Activated T-helper 2 cell treated with anti-CD3 and anti-CD28 coated beads, Interferon-gamma antibody, Interleukin-2, Interleukin-4, amounts not matched to agents 10 μg/mL and 5 μg/mL and 100 μg/mL, durations not matched to agents 14 hours and 24 hours and 36 hours (primary cell): ENCODE measurements at regions not wholly inside any gene's neighbourhood (a gene's known extent, or its start where the extent isn't known, plus 50 kb on each side); places are given as distances from the start of the nearest gene placed in this dataset.

Experiments
- DNase-seq: peaks from one replicate; pipeline ENCODE4 v3.0.0; 2021; ENCODE audit warnings: low spot score
- H3K27ac Mint-ChIP-seq: one replicate; pipeline ENCODE4 v1.8.0; 2021; ENCODE audit warnings: mixed read lengths
- H3K27me3 Mint-ChIP-seq: one replicate; pipeline ENCODE4 v1.8.0; 2021; ENCODE audit warnings: low read depth, mixed read lengths
- H3K36me3 Mint-ChIP-seq: one replicate; pipeline ENCODE4 v1.8.0; 2021; ENCODE audit warnings: low read depth, mixed read lengths
- H3K4me1 Mint-ChIP-seq: one replicate; pipeline ENCODE4 v1.8.0; 2021; ENCODE audit warnings: low read depth, mixed read lengths
- H3K4me3 Mint-ChIP-seq: one replicate; pipeline ENCODE4 v1.8.0; 2021; ENCODE audit warnings: low read depth, mild to moderate bottlenecking, moderate library complexity, mixed read lengths
- H3K9me3 Mint-ChIP-seq: one replicate; pipeline ENCODE4 v1.8.0; 2021; ENCODE audit warnings: mixed read lengths
- intact Hi-C: fragments of 100-400 bp; cut with micrococcal nuclease; formaldehyde crosslinking; loops from one replicate; pipeline ENCODE4 v1.15.1; 2023

DNA sequence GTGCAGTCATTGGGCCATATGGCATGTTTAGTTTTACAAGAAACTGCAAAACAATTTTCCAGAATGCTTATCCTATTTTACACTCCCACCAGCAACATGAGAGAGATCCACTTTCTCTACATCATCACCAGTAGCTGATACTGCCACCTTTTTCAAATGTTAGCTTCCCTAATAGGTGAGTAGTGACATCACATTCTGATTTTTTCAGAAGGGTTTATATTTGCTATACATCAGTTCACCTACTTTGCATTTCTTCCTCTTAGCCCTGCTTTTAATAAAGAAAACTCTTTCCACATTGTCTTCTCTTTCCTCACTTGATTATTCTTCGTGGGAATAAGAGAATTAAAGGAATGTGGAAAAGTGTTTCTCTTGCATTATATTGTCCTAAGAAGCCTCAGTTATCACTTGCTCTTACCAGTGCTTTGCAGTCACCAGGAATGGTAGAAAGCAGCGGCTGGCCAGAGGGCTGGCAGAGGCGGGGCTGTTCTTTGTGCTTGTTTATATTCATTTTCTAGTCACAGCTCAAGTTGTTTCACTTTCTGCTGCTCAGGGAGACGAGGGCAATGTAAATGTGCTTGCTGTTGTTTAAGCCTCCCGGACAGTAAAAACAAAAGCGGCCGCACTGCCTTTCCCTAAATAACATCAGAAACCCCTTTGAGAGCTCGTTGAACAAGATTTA is 164.8 kb downstream of the HSD17B3 start:
- peak; percentile 17 for DNase-seq
- Mint-ChIP-seq H3K36me3 (no peaks in the 10 kb centered on the region), H3K4me1 (peaks cover 17% of the 10 kb centered on the region), H3K9me3 (no peaks in the 10 kb centered on the region), H3K27ac (no peak overlapping the region), H3K27me3 (peaks cover 12% of the 10 kb centered on the region), H3K4me3 (no peak overlapping the region)
- intact Hi-C loops = no loop called here

- Mint-ChIP-seq H3K27ac (no peak overlapping the region), H3K27me3 (peaks cover 13% of the 10 kb centered on the region), H3K4me3 (no peak overlapping the region), H3K36me3 (no peaks in the 10 kb centered on the region), H3K4me1 (peaks cover 11% of the 10 kb centered on the region), H3K9me3 (no peaks in the 10 kb centered on the region)
- intact Hi-C loops = no loop called here
- no peak for DNase-seq
Observed at GRCh38 chr9:96135753-96136290, 166.2 kb downstream of the HSD17B3 start.

DNA sequence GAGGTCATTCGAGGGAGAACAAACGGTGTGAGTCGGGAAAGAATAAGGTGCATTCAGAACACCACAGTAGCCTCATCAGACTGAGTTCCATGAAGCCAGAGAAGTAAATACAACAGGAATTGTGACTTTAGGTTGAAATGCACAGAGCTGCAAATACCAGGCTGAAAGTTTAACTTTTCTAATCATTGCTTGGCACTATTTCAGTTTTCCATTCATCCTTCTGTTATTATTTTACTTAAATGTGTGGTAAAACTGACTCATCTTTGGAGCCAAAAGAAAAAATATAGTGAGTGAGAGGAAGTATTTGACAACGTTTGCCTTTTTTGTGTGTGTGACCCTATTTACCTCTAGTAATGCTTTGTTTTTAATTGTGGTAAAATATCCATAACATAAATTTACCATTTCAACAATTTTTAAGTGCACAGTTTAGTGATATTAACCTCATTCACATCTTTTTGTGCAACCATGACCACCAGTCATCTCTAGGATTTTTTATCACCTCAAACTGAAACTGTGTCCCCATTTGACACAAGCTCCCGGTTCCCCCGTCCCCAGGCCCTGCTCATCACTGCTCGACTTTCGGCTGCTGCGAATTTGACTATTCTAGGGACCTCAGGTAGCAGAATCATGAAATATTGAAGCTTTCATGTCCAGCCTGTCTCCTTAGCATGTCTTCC is 166.8 kb downstream of the HSD17B3 start:
- Mint-ChIP-seq H3K27ac (no peak overlapping the region), H3K4me3 (no peak overlapping the region), H3K27me3 (peaks cover 19% of the 10 kb centered on the region), H3K9me3 (no peaks in the 10 kb centered on the region), H3K36me3 (no peaks in the 10 kb centered on the region), H3K4me1 (peaks cover 11% of the 10 kb centered on the region)
- DNase-seq = no peak
- intact Hi-C loops = no loop called here

DNA sequence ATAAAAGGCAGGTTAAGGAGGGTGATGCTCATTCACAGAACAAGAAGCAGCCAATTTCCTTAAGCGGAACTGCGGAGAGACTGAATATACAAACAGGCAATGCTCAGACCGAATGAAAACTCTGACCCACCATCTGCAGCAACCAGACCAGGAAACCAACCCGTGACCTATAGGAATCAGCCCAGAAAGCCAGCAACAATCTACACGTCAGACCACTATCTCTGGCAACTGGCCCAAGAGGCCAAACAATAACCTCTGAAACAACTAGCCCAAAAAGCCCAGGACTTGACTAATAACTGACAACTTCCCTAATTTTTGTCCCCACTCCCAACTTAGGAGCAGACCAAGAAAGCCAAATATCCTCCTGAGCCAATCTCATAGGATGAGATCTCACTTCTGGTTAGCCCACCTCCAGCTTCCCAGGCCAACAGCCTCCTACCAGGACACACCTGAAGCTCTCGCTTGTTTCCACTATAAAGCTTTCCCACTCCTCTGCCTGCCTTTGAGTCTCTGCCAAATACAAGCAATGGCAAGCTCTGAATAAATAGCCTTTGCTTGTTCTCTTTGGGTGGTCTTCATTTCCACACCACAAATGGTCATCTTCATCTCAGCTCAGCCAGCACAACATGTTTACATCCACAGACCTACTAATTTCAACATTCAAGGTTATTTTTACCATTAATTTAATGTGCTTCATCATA is 168.5 kb downstream of the HSD17B3 start:
- Mint-ChIP-seq H3K4me1 (peaks cover 11% of the 10 kb centered on the region), H3K36me3 (no peaks in the 10 kb centered on the region), H3K27ac (no peak overlapping the region), H3K4me3 (no peak overlapping the region), H3K9me3 (no peaks in the 10 kb centered on the region), H3K27me3 (peaks cover 24% of the 10 kb centered on the region)
- intact Hi-C loops = no loop called here
- no peak for DNase-seq

- Mint-ChIP-seq H3K9me3 (no peaks in the 10 kb centered on the region), H3K36me3 (no peaks in the 10 kb centered on the region), H3K27ac (no peak overlapping the region), H3K4me3 (no peak overlapping the region), H3K4me1 (peaks cover 4% of the 10 kb centered on the region), H3K27me3 (peaks cover 31% of the 10 kb centered on the region)
- DNase-seq = no peak
- intact Hi-C loops = no loop called here
Observed at GRCh38 chr9:96131825-96132224, 170.2 kb downstream of the HSD17B3 start.

- H3K4me1 Mint-ChIP-seq = peaks cover 3% of the 10 kb centered on the region
- peaks cover 31% of the 10 kb centered on the region for H3K27me3 Mint-ChIP-seq
- H3K4me3 Mint-ChIP-seq = no peak overlapping the region
- H3K9me3 Mint-ChIP-seq = no peaks in the 10 kb centered on the region
- H3K36me3 Mint-ChIP-seq = no peaks in the 10 kb centered on the region
- no peak for DNase-seq
- intact Hi-C loops = no loop called here
- no peak overlapping the region for H3K27ac Mint-ChIP-seq
Observed at GRCh38 chr9:96130970-96131369, 171.0 kb downstream of the HSD17B3 start.

- DNase-seq = no peak
- H3K4me1 Mint-ChIP-seq = no peaks in the 10 kb centered on the region
- H3K27me3 Mint-ChIP-seq = peaks cover 31% of the 10 kb centered on the region
- no peak overlapping the region for H3K4me3 Mint-ChIP-seq
- H3K36me3 Mint-ChIP-seq = no peaks in the 10 kb centered on the region
- no peaks in the 10 kb centered on the region for H3K9me3 Mint-ChIP-seq
- intact Hi-C loops = no loop called here
- no peak overlapping the region for H3K27ac Mint-ChIP-seq
Observed at GRCh38 chr9:96129747-96130146, 172.2 kb downstream of the HSD17B3 start.

DNA sequence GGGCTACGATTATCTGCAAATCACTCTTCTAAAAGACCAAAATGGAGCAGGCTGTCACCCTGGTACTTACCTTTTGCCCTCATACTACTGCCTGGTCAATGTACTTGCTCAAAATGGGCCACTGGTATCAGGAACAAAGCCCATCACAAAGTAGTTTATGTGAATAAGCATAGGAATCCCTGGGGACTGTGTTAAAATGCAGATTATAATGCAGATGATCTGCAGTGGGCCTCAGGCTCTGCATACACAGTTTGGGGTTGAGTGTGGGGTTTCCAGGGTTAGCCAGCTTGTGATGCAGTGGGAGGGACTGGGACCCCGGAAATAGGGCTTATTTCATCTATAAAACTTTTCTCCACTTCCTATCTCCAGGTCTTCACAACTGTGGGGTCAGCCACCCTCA is 173.1 kb downstream of the HSD17B3 start:
- H3K4me1 Mint-ChIP-seq = no peaks in the 10 kb centered on the region
- intact Hi-C loops = no loop called here
- H3K4me3 Mint-ChIP-seq = no peak overlapping the region
- H3K27me3 Mint-ChIP-seq = peaks cover 31% of the 10 kb centered on the region
- H3K27ac Mint-ChIP-seq = no peak overlapping the region
- DNase-seq = no peak
- H3K9me3 Mint-ChIP-seq = no peaks in the 10 kb centered on the region
- H3K36me3 Mint-ChIP-seq = no peaks in the 10 kb centered on the region

DNA sequence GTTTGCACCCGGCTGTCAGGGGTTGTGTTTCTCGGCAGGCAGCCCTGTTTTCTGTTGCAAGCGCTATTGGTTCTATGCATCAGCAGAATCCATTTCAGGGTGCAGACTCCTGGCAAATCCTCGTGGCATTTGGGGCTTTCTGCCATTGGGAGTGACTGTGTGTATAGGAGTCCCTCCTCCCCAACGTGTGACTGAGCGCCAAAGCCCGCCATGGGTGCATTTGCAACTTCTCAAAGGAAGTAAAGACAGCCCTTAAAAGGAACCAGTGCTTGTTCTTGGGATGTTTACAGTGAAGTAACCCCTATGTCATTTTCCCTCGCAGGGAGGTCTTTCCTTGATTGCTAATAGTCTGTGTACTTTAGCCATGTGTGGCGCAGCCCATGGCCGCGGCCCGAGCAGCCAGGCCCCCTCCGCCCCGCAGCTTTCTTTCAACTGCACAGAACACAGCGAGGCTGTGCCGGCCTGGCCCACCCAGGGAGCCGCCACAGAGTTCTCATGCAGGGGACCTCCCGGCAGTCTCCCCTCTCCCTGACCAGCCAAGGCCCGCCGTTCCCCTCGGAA is 175.6 kb downstream of the HSD17B3 start:
- Mint-ChIP-seq H3K27me3 (peaks cover 23% of the 10 kb centered on the region), H3K36me3 (no peaks in the 10 kb centered on the region), H3K4me1 (peaks cover 3% of the 10 kb centered on the region), H3K9me3 (no peaks in the 10 kb centered on the region), H3K4me3 (no peak overlapping the region), H3K27ac (no peak overlapping the region)
- intact Hi-C loops = no loop called here
- DNase-seq = no peak

GRCh38 chr9:96125624-96126023 is 176.4 kb downstream of the HSD17B3 start:
- Mint-ChIP-seq H3K4me3 (no peak overlapping the region), H3K4me1 (peaks cover 11% of the 10 kb centered on the region), H3K27ac (no peak overlapping the region), H3K9me3 (no peaks in the 10 kb centered on the region), H3K27me3 (peaks cover 18% of the 10 kb centered on the region), H3K36me3 (no peaks in the 10 kb centered on the region)
- no peak for DNase-seq
- intact Hi-C loops = no loop called here

GRCh38 chr9:96122751-96123150 is 179.2 kb downstream of the HSD17B3 start:
- no peak for DNase-seq
- Mint-ChIP-seq H3K4me3 (no peak overlapping the region), H3K27me3 (peaks cover 8% of the 10 kb centered on the region), H3K4me1 (peaks cover 18% of the 10 kb centered on the region), H3K27ac (no peak overlapping the region), H3K9me3 (peaks cover 14% of the 10 kb centered on the region), H3K36me3 (no peaks in the 10 kb centered on the region)
- intact Hi-C loops = no loop called here

GRCh38 chr9:96122282-96122681 is 179.7 kb downstream of the HSD17B3 start:
- Mint-ChIP-seq H3K27me3 (peaks cover 8% of the 10 kb centered on the region), H3K27ac (no peak overlapping the region), H3K4me3 (no peak overlapping the region), H3K4me1 (peaks cover 23% of the 10 kb centered on the region), H3K36me3 (no peaks in the 10 kb centered on the region), H3K9me3 (peaks cover 14% of the 10 kb centered on the region)
- DNase-seq = no peak
- intact Hi-C loops = no loop called here

GRCh38 chr9:96121136-96121535 is 180.8 kb downstream of the HSD17B3 start:
- peaks cover 14% of the 10 kb centered on the region for H3K9me3 Mint-ChIP-seq

More at GRCh38 chr9:96121136-96121535, 180.8 kb downstream of the HSD17B3 start:
- peaks cover 29% of the 10 kb centered on the region for H3K4me1 Mint-ChIP-seq
- H3K36me3 Mint-ChIP-seq = no peaks in the 10 kb centered on the region
- no peak overlapping the region for H3K27ac Mint-ChIP-seq
- no peak overlapping the region for H3K4me3 Mint-ChIP-seq
- peaks cover 10% of the 10 kb centered on the region for H3K27me3 Mint-ChIP-seq
- DNase-seq = no peak
- intact Hi-C loops = no loop called here
